ENCODE measurements at regions not wholly inside any gene's neighbourhood (a gene's known extent, or its start where the extent isn't known, plus 50 kb on each side); places are given as distances from the start of the nearest gene placed in this dataset.
"Not testable (repeated sequence)": the region's sequence is repeated elsewhere in the genome, so short reads cannot be mapped to it uniquely, and the experiment has no call there.

GRCh38 chr4:3640587-3640962 is 108.4 kb upstream of the LRPAP1 start:
- POLR2A ChIA-PET, result no interaction called here
- no peak overlapping the region for H3K4me3 ChIP-seq (ENCODE audit: control insufficient read depth in 1 of 7, extremely low read depth in 1 of 7, insufficient read depth in 4 of 7, low read depth in 2 of 7, low read length in 6 of 7)
- H3K4me1 ChIP-seq (ENCODE audit: control extremely low read depth in 1 of 4, control insufficient read depth in 4 of 4, insufficient read depth in 4 of 4, low read length in 3 of 4), result no peaks in the 10 kb centered on the region
- no peaks in the 10 kb centered on the region for H3K36me3 ChIP-seq (ENCODE audit: control insufficient read depth in 4 of 4, insufficient read depth in 4 of 4, low read length in 3 of 4)
- H3K9me3 ChIP-seq (ENCODE audit: control extremely low read depth in 1 of 5, control insufficient read depth in 4 of 5, insufficient read depth in 2 of 5, low read depth in 1 of 5, low read length in 4 of 5), result peaks cover 0 to 10% (median 0%) of the 10 kb centered on the region in 5 experiments
- 75% methylated on average over 15 of the region's 15 CpGs for WGBS (ENCODE audit: insufficient coverage)
- DNase-seq, result no peak
- CTCF ChIA-PET, result no interaction called here
- H3K27ac ChIP-seq (ENCODE audit: insufficient read depth in 1 of 2, low read depth in 1 of 2, low read length in 2 of 2, poor library complexity in 1 of 2, severe bottlenecking in 2 of 2), result no peak overlapping the region
- H3K27me3 ChIP-seq (replicated peaks in 2 of 5; ENCODE audit: control insufficient read depth in 4 of 5, insufficient read depth in 5 of 5, low read length in 4 of 5), result peaks cover 0 to 34% (median 2%) of the 10 kb centered on the region in 5 experiments

GRCh38 chr4:3639613-3640586 is 107.7 kb upstream of the LRPAP1 start:
- Histone ChIP-seq H3K4me3 (ENCODE audit: control insufficient read depth in 1 of 7, extremely low read depth in 1 of 7, insufficient read depth in 4 of 7, low read depth in 2 of 7, low read length in 6 of 7) (no peak overlapping the region), H3K9me3 (ENCODE audit: control extremely low read depth in 1 of 5, control insufficient read depth in 4 of 5, insufficient read depth in 2 of 5, low read depth in 1 of 5, low read length in 4 of 5) (peaks cover 0 to 10% (median 0%) of the 10 kb centered on the region in 5 experiments), H3K36me3 (ENCODE audit: control insufficient read depth in 4 of 4, insufficient read depth in 4 of 4, low read length in 3 of 4) (no peaks in the 10 kb centered on the region), H3K4me1 (ENCODE audit: control extremely low read depth in 1 of 4, control insufficient read depth in 4 of 4, insufficient read depth in 4 of 4, low read length in 3 of 4) (no peaks in the 10 kb centered on the region), H3K27ac (ENCODE audit: insufficient read depth in 1 of 2, low read depth in 1 of 2, low read length in 2 of 2, poor library complexity in 1 of 2, severe bottlenecking in 2 of 2) (no peak overlapping the region), H3K27me3 (replicated peaks in 2 of 5; ENCODE audit: control insufficient read depth in 4 of 5, insufficient read depth in 5 of 5, low read length in 4 of 5) (peaks cover 0 to 32% (median 2%) of the 10 kb centered on the region in 5 experiments)
- ChIA-PET POLR2A (no interaction called here), CTCF (no interaction called here)
- WGBS (ENCODE audit: insufficient coverage), result 86% methylated on average over 15 of the region's 22 CpGs
- DNase-seq, result no peak

GRCh38 chr4:3638080-3638795 is 106.0 kb upstream of the LRPAP1 start:
- Histone ChIP-seq H3K27ac (ENCODE audit: insufficient read depth in 1 of 2, low read depth in 1 of 2, low read length in 2 of 2, poor library complexity in 1 of 2, severe bottlenecking in 2 of 2) (no peak overlapping the region), H3K4me3 (ENCODE audit: control insufficient read depth in 1 of 7, extremely low read depth in 1 of 7, insufficient read depth in 4 of 7, low read depth in 2 of 7, low read length in 6 of 7) (no peak overlapping the region), H3K27me3 (replicated peaks in 2 of 5; ENCODE audit: control insufficient read depth in 4 of 5, insufficient read depth in 5 of 5, low read length in 4 of 5) (peaks cover 0 to 25% (median 0%) of the 10 kb centered on the region in 5 experiments), H3K9me3 (ENCODE audit: control extremely low read depth in 1 of 5, control insufficient read depth in 4 of 5, insufficient read depth in 2 of 5, low read depth in 1 of 5, low read length in 4 of 5) (peaks cover 0 to 10% (median 0%) of the 10 kb centered on the region in 5 experiments), H3K4me1 (ENCODE audit: control extremely low read depth in 1 of 4, control insufficient read depth in 4 of 4, insufficient read depth in 4 of 4, low read length in 3 of 4) (no peaks in the 10 kb centered on the region), H3K36me3 (ENCODE audit: control insufficient read depth in 4 of 4, insufficient read depth in 4 of 4, low read length in 3 of 4) (no peaks in the 10 kb centered on the region)
- WGBS (ENCODE audit: insufficient coverage), result 100% methylated on average over 5 of the region's 6 CpGs
- ChIA-PET CTCF (no interaction called here), POLR2A (no interaction called here)
- DNase-seq, result no peak

GRCh38 chr4:3637326-3638016 is 105.2 kb upstream of the LRPAP1 start:
- H3K4me1 ChIP-seq (ENCODE audit: control extremely low read depth in 1 of 4, control insufficient read depth in 4 of 4, insufficient read depth in 4 of 4, low read length in 3 of 4), result no peaks in the 10 kb centered on the region
- no peaks in the 10 kb centered on the region for H3K36me3 ChIP-seq (ENCODE audit: control insufficient read depth in 4 of 4, insufficient read depth in 4 of 4, low read length in 3 of 4)
- 87% methylated on average over 16 of the region's 19 CpGs for WGBS (ENCODE audit: insufficient coverage)
- ChIA-PET POLR2A (no interaction called here), CTCF (no interaction called here)
- peaks cover 0 to 25% (median 0%) of the 10 kb centered on the region in 5 experiments for H3K27me3 ChIP-seq (replicated peaks in 2 of 5; ENCODE audit: control insufficient read depth in 4 of 5, insufficient read depth in 5 of 5, low read length in 4 of 5)
- no peak for DNase-seq
- H3K27ac ChIP-seq (ENCODE audit: insufficient read depth in 1 of 2, low read depth in 1 of 2, low read length in 2 of 2, poor library complexity in 1 of 2, severe bottlenecking in 2 of 2), result no peak overlapping the region
- H3K9me3 ChIP-seq (ENCODE audit: control extremely low read depth in 1 of 5, control insufficient read depth in 4 of 5, insufficient read depth in 2 of 5, low read depth in 1 of 5, low read length in 4 of 5), result peaks cover 0 to 10% (median 0%) of the 10 kb centered on the region in 5 experiments
- no peak overlapping the region for H3K4me3 ChIP-seq (ENCODE audit: control insufficient read depth in 1 of 7, extremely low read depth in 1 of 7, insufficient read depth in 4 of 7, low read depth in 2 of 7, low read length in 6 of 7)

- Histone ChIP-seq H3K27me3 (replicated peaks in 2 of 5; ENCODE audit: control insufficient read depth in 4 of 5, insufficient read depth in 5 of 5, low read length in 4 of 5) (peaks cover 0 to 26% (median 0%) of the 10 kb centered on the region in 5 experiments), H3K4me1 (ENCODE audit: control extremely low read depth in 1 of 4, control insufficient read depth in 4 of 4, insufficient read depth in 4 of 4, low read length in 3 of 4) (no peaks in the 10 kb centered on the region), H3K36me3 (ENCODE audit: control insufficient read depth in 4 of 4, insufficient read depth in 4 of 4, low read length in 3 of 4) (no peaks in the 10 kb centered on the region), H3K4me3 (ENCODE audit: control insufficient read depth in 1 of 7, extremely low read depth in 1 of 7, insufficient read depth in 4 of 7, low read depth in 2 of 7, low read length in 6 of 7) (no peak overlapping the region), H3K27ac (ENCODE audit: insufficient read depth in 1 of 2, low read depth in 1 of 2, low read length in 2 of 2, poor library complexity in 1 of 2, severe bottlenecking in 2 of 2) (no peak overlapping the region), H3K9me3 (ENCODE audit: control extremely low read depth in 1 of 5, control insufficient read depth in 4 of 5, insufficient read depth in 2 of 5, low read depth in 1 of 5, low read length in 4 of 5) (peaks cover 0 to 12% (median 0%) of the 10 kb centered on the region in 5 experiments)
- no peak for DNase-seq
- POLR2A ChIA-PET, result no interaction called here
- CTCF ChIA-PET, result no interaction called here
- 89% methylated on average over 12 of the region's 12 CpGs for WGBS (ENCODE audit: insufficient coverage)
Measured at GRCh38 chr4:3636646-3637320, 104.6 kb upstream of the LRPAP1 start.

GRCh38 chr4:3636020-3636419 is 103.8 kb upstream of the LRPAP1 start:
- H3K27me3 ChIP-seq (replicated peaks in 2 of 5; ENCODE audit: control insufficient read depth in 4 of 5, insufficient read depth in 5 of 5, low read length in 4 of 5), result peaks cover 0 to 32% (median 0%) of the 10 kb centered on the region in 5 experiments
- WGBS (ENCODE audit: insufficient coverage), result 85% methylated on average over 2 of the region's 2 CpGs
- H3K4me3 ChIP-seq (ENCODE audit: control insufficient read depth in 1 of 7, extremely low read depth in 1 of 7, insufficient read depth in 4 of 7, low read depth in 2 of 7, low read length in 6 of 7); DNase-seq; H3K27ac ChIP-seq (ENCODE audit: insufficient read depth in 1 of 2, low read depth in 1 of 2, low read length in 2 of 2, poor library complexity in 1 of 2, severe bottlenecking in 2 of 2); H3K36me3 ChIP-seq (ENCODE audit: control insufficient read depth in 4 of 4, insufficient read depth in 4 of 4, low read length in 3 of 4); POLR2A ChIA-PET; CTCF ChIA-PET; H3K4me1 ChIP-seq (ENCODE audit: control extremely low read depth in 1 of 4, control insufficient read depth in 4 of 4, insufficient read depth in 4 of 4, low read length in 3 of 4): not testable (repeated sequence)
- H3K9me3 ChIP-seq (ENCODE audit: control extremely low read depth in 1 of 5, control insufficient read depth in 4 of 5, insufficient read depth in 2 of 5, low read depth in 1 of 5, low read length in 4 of 5), result peaks cover 0 to 12% (median 0%) of the 10 kb centered on the region in 5 experiments

All from common myeloid progenitor, CD34-positive (primary cell).